H9 (cell line): ENCODE measurements at regions not wholly inside any gene's neighbourhood (a gene's known extent, or its start where the extent isn't known, plus 50 kb on each side); places are given as distances from the start of the nearest gene placed in this dataset.

Experiments
- DNase-seq: peaks from one replicate; pipeline ENCODE4 v3.0.0-alpha.2; 2017
- H2AFZ ChIP-seq: one replicate; pipeline ENCODE4 v1.6.1; 2013; ENCODE audit warnings: mild to moderate bottlenecking, low read length, control low read depth, moderate library complexity
- H2AK5ac ChIP-seq: 2 replicates; pipeline ENCODE4 v1.6.1; 2013; ENCODE audit warnings: low read length, control low read depth, mixed read lengths; ENCODE audit not compliant: insufficient read length
- H2BK120ac ChIP-seq: one replicate; pipeline ENCODE4 v1.6.1; 2013; ENCODE audit warnings: low read depth, mild to moderate bottlenecking, low read length, control low read depth, inconsistent platforms; ENCODE audit not compliant: poor library complexity, severe bottlenecking
- H2BK12ac ChIP-seq: 2 replicates; pipeline ENCODE4 v1.6.1; 2013; ENCODE audit warnings: low read length, control low read depth, mixed read lengths, low read depth; ENCODE audit not compliant: insufficient read length
- H2BK15ac ChIP-seq: 2 replicates; pipeline ENCODE4 v1.6.1; 2013; ENCODE audit warnings: low read depth, low read length, control low read depth
- H2BK20ac ChIP-seq: one replicate; pipeline ENCODE4 v1.6.1; 2013; ENCODE audit warnings: low read depth, mild to moderate bottlenecking, low read length, control low read depth, inconsistent platforms; ENCODE audit not compliant: poor library complexity, severe bottlenecking
- H2BK5ac ChIP-seq: 2 replicates; pipeline ENCODE4 v1.6.1; 2013; ENCODE audit warnings: low read length, control low read depth, mixed read lengths; ENCODE audit not compliant: insufficient read length
- H3K14ac ChIP-seq: 2 replicates; pipeline ENCODE4 v1.6.1; 2013; ENCODE audit warnings: low read length, control low read depth; ENCODE audit not compliant: insufficient read depth
- H3K18ac ChIP-seq: 2 replicates; pipeline ENCODE4 v1.6.1; 2013; ENCODE audit warnings: low read depth, mild to moderate bottlenecking, mixed read lengths, low read length, control low read depth; ENCODE audit not compliant: insufficient read length
- H3K23ac ChIP-seq: 2 replicates; pipeline ENCODE4 v1.6.1; 2013; ENCODE audit warnings: low read length, control low read depth, mixed read lengths, low read depth; ENCODE audit not compliant: insufficient read length
- H3K23me2 ChIP-seq: 2 replicates; pipeline ENCODE4 v1.6.1; 2013; ENCODE audit warnings: low read depth, mild to moderate bottlenecking, mixed read lengths, low read length, control low read depth; ENCODE audit not compliant: insufficient read length, poor library complexity, severe bottlenecking
- H3K27ac ChIP-seq: 2 replicates; pipeline ENCODE4 v1.5.1; 2013; ENCODE audit warnings: low read length, control low read depth, mixed read lengths, low read depth; ENCODE audit not compliant: insufficient read length
- H3K27me3 ChIP-seq: 2 replicates; pipeline ENCODE4 v1.6.1; 2013; ENCODE audit warnings: low read length, control low read depth, inconsistent platforms; ENCODE audit not compliant: insufficient read depth
- H3K4ac ChIP-seq: 2 replicates; pipeline ENCODE4 v1.6.1; 2013; ENCODE audit warnings: low read depth, mild to moderate bottlenecking, control low read depth, inconsistent platforms, low read length, moderate library complexity
- H3K4me1 ChIP-seq: 2 replicates; pipeline ENCODE4 v1.6.1; 2013; ENCODE audit warnings: low read length, control low read depth, inconsistent platforms; ENCODE audit not compliant: insufficient read depth
- H3K4me2 ChIP-seq: 2 replicates; pipeline ENCODE4 v1.6.1; 2013; ENCODE audit warnings: low read length, control low read depth, mixed read lengths; ENCODE audit not compliant: insufficient read length, insufficient read depth
- H3K56ac ChIP-seq: 2 replicates; pipeline ENCODE4 v1.6.1; 2013; ENCODE audit warnings: low read depth, mild to moderate bottlenecking, mixed read lengths, low read length, control low read depth; ENCODE audit not compliant: insufficient read length
- H3K79me1 ChIP-seq: 2 replicates; pipeline ENCODE4 v1.6.1; 2013; ENCODE audit warnings: low read depth, mild to moderate bottlenecking, moderate library complexity, low read length, control low read depth, inconsistent platforms; ENCODE audit not compliant: insufficient read depth, poor library complexity, severe bottlenecking
- H3K79me2 ChIP-seq: 2 replicates; pipeline ENCODE4 v1.6.1; 2013; ENCODE audit warnings: low read length, control low read depth, inconsistent platforms; ENCODE audit not compliant: insufficient read depth
- H3K9ac ChIP-seq: 2 replicates; pipeline ENCODE4 v1.6.1; 2013; ENCODE audit warnings: low read length, control low read depth, mixed read lengths; ENCODE audit not compliant: insufficient read length; ENCODE audit errors: extremely low read depth
- H3K9me3 ChIP-seq: one replicate; pipeline ENCODE4 v1.6.1; 2013; ENCODE audit warnings: low read depth, low read length, inconsistent platforms; ENCODE audit not compliant: control insufficient read depth
- H3T11ph ChIP-seq: one replicate; pipeline ENCODE4 v1.6.1; 2013; ENCODE audit warnings: mild to moderate bottlenecking, low read length, control low read depth, inconsistent platforms
- H4K20me1 ChIP-seq: one replicate; pipeline ENCODE4 v1.6.1; 2013; ENCODE audit not compliant: control insufficient read depth, insufficient read length, insufficient read depth
- H4K5ac ChIP-seq: 2 replicates; pipeline ENCODE4 v1.6.1; 2013; ENCODE audit warnings: low read depth, mild to moderate bottlenecking, mixed read lengths, low read length, control low read depth; ENCODE audit not compliant: insufficient read length
- H4K8ac ChIP-seq: replicated peaks from 2 replicates; pipeline ENCODE4 v1.6.1; 2013; ENCODE audit warnings: low read length, control low read depth, mixed read lengths, low read depth; ENCODE audit not compliant: insufficient read length
- H4K91ac ChIP-seq: 2 replicates; pipeline ENCODE4 v1.6.1; 2013; ENCODE audit warnings: low read depth, mild to moderate bottlenecking, moderate library complexity, mixed read lengths, low read length, control low read depth; ENCODE audit not compliant: insufficient read length
- H3K27ac Mint-ChIP-seq, 3 experiments: 2 replicates in 2 of 3; 3 replicates in 1 of 3; pipeline ENCODE4 v1.8.0; 2020 to 2021; ENCODE audit warnings: mixed read lengths in 3 of 3, mild to moderate bottlenecking in 1 of 3, moderate library complexity in 1 of 3
- H3K27me3 Mint-ChIP-seq: 2 replicates; pipeline ENCODE4 v1.8.0; 2021; ENCODE audit warnings: low read depth, mild to moderate bottlenecking, moderate library complexity, mixed read lengths
- H3K36me3 Mint-ChIP-seq, 3 experiments: 2 replicates in 2 of 3; 3 replicates in 1 of 3; pipeline ENCODE4 v1.8.0; 2020 to 2021; ENCODE audit warnings: low read depth in 3 of 3, mixed read lengths in 3 of 3; ENCODE audit not compliant: insufficient read depth in 1 of 3
- H3K4me1 Mint-ChIP-seq, 2 experiments: 2 replicates each; pipeline ENCODE4 v1.8.0; 2020; ENCODE audit warnings: mixed read lengths in 2 of 2
- H3K4me3 Mint-ChIP-seq, 2 experiments: 2 replicates in 1 of 2; 3 replicates in 1 of 2; pipeline ENCODE4 v1.8.0; 2020 to 2021; ENCODE audit warnings: mild to moderate bottlenecking in 2 of 2, mixed read lengths in 2 of 2, moderate library complexity in 1 of 2
- H3K9me3 Mint-ChIP-seq, 2 experiments: 2 replicates in 1 of 2; 3 replicates in 1 of 2; pipeline ENCODE4 v1.8.0; 2020; ENCODE audit warnings: mild to moderate bottlenecking in 2 of 2, mixed read lengths in 2 of 2, moderate library complexity in 1 of 2
- WGBS: extraction: QIAGEN DNeasy Blood & Tissue Kit; methylation state at CpG from one replicate; pipeline ENCODE4 v1.1.7; 2013; ENCODE audit warnings: missing lambda C conversion rate, low lambda C conversion rate, mixed read lengths; ENCODE audit not compliant: insufficient read length; ENCODE audit errors: extremely low coverage; 5-methylcytosine and 5-hydroxymethylcytosine counted together
- TF ChIP-seq, protein P1 (sequence below): fragments of 200-600 bp; sonication (generic); conservative IDR thresholded peaks from 3 replicates; pipeline ENCODE4 v1.8.0; 2021; ENCODE audit warnings: antibody characterized with exemption, mild to moderate bottlenecking

- Histone ChIP-seq H3K9me3 (no peaks in the 10 kb centered on the region), H2BK120ac (no peak overlapping the region), H2BK5ac (no peak overlapping the region), H3K18ac (no peak overlapping the region), H3K14ac (no peak overlapping the region), H3K56ac (no peak overlapping the region), H3K23ac (no peak overlapping the region), H2BK12ac (no peak overlapping the region), H3K79me2 (no peaks in the 10 kb centered on the region), H4K91ac (no peak overlapping the region), H2AFZ (no peak overlapping the region), H2BK20ac (no peak overlapping the region), H3K4me1 (no peaks in the 10 kb centered on the region), H3K27me3 (no peaks in the 10 kb centered on the region), H3K79me1 (no peaks in the 10 kb centered on the region), H3K23me2 (no peaks in the 10 kb centered on the region), H3K27ac (no peak overlapping the region), H2AK5ac (no peak overlapping the region), H4K5ac (no peak overlapping the region), H3K4ac (no peak overlapping the region), H4K20me1 (no peaks in the 10 kb centered on the region), H3K4me2 (no peak overlapping the region), H3T11ph (no peak overlapping the region), H4K8ac (no peak overlapping the region), H2BK15ac (no peak overlapping the region), H3K9ac (no peak overlapping the region)
- Mint-ChIP-seq H3K4me1 (no peaks in the 10 kb centered on the region), H3K27ac (no peak overlapping the region), H3K4me3 (no peak overlapping the region), H3K36me3 (no peaks in the 10 kb centered on the region), H3K27me3 (no peaks in the 10 kb centered on the region), H3K9me3 (peaks cover 0 to 3% of the 10 kb centered on the region in 2 experiments; a peak in 1 of 5 replicates)
- no CpG with 5 or more reads among the region's 3 CpGs for WGBS
- no peak for DNase-seq
- TF ChIP-seq, protein P1, sequence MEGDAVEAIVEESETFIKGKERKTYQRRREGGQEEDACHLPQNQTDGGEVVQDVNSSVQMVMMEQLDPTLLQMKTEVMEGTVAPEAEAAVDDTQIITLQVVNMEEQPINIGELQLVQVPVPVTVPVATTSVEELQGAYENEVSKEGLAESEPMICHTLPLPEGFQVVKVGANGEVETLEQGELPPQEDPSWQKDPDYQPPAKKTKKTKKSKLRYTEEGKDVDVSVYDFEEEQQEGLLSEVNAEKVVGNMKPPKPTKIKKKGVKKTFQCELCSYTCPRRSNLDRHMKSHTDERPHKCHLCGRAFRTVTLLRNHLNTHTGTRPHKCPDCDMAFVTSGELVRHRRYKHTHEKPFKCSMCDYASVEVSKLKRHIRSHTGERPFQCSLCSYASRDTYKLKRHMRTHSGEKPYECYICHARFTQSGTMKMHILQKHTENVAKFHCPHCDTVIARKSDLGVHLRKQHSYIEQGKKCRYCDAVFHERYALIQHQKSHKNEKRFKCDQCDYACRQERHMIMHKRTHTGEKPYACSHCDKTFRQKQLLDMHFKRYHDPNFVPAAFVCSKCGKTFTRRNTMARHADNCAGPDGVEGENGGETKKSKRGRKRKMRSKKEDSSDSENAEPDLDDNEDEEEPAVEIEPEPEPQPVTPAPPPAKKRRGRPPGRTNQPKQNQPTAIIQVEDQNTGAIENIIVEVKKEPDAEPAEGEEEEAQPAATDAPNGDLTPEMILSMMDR: no peak
Measured at GRCh38 chr1:170296211-170296610, 150.5 kb downstream of the NTMT2 start.
